GM21717 (cell line): ENCODE measurements at regions not wholly inside any gene's neighbourhood (a gene's known extent, or its start where the extent isn't known, plus 50 kb on each side); places are given as distances from the start of the nearest gene placed in this dataset.
A peak's percentile ranks its signal among the peaks of the same experiment; 100 is the strongest.

Source experiments
- ATAC-seq: cut with Tn5 transposase; IDR thresholded peaks from one replicate; pipeline ENCODE4 v1.9.1; 2021; ENCODE audit warnings: mild to moderate bottlenecking, moderate library complexity; ENCODE audit not compliant: unreplicated experiment

GRCh38 chr4:152037435-152037834 is 276.6 kb upstream of the GATB start:
- ATAC-seq, result no peak

GRCh38 chr4:152033621-152034020 is 272.8 kb upstream of the GATB start:
- ATAC-seq, result no peak

- no peak for ATAC-seq
Measured at GRCh38 chr4:152032722-152033131, 271.9 kb upstream of the GATB start.

DNA sequence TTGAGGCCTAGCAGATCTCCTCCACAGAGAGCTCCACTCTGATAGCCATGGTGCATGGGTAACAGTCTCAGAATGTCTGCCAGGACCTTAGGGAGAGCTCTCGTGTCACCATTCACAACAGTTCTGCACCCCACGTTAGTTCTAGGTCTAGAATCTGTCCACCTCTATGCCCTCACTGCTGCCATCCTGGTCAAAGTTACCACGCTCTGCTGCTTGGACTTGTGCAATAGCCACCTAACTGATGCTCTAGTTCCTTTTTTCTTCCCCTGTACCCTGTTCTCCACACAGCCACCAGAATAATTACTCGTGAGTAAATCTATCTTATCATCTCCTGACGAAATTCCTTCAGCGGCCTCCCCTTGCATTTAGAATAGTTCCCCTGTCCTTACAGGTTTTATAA is 268.8 kb upstream of the GATB start:
- no peak for ATAC-seq

DNA sequence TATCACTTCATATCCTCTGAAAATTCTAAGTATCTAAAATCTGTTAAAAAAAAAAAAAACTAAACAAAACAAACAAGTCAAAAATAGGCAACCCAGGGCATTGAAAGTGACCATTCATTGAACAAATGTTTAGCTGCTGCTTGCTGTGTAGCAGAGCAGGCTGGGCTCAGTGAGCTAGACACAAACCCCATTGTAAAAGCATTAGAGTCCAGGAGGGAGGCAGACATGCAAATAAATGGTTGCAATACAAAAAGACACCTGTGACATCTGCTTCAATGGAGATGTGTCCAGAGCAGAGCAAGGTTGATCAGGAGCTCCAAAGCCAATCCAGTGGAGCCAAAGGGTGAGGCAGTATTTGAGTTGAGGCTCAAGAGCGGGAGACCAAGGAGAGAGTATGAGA is 267.3 kb upstream of the GATB start:
- no peak for ATAC-seq

GRCh38 chr4:152024881-152025280 is 264.1 kb upstream of the GATB start:
- no peak for ATAC-seq

DNA sequence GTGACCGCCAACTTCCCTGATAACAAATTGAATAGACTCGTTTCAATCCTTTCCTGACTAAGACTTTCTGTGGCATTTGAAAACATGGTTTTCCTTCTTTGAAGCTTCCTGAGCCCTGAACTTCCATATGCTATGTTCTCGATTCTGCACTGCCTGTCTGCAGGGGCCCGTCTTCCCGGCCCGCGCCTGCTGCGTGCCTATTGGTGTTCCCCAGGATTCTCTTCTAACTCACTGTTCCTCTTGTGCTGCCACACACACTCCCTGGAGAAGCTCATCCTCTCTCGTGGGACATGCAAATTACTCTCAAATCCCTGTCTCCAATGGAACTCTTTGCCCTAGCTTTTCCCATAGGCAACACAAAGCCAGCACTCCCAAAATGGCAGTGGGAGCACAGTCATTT is 262.9 kb upstream of the GATB start:
- no peak for ATAC-seq

DNA sequence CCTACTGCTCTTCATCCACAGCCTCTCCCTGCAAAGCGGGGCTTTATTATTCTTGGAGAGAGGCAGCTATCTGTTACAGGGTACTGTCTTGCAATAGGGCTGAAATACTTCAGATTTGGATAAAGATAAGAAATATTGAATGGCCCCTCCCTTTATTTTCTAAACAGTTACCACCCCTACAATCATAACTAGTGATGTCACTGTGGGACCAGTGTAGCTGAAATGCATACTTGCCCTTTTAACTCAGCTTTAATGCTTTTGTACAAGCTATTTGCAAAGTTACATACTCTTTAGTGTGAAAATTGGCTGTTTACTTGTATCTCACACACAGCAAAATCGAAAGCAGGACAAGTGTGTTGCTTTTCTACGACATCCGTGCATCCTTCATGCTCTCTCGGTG is 261.7 kb upstream of the GATB start:
- no peak for ATAC-seq

DNA sequence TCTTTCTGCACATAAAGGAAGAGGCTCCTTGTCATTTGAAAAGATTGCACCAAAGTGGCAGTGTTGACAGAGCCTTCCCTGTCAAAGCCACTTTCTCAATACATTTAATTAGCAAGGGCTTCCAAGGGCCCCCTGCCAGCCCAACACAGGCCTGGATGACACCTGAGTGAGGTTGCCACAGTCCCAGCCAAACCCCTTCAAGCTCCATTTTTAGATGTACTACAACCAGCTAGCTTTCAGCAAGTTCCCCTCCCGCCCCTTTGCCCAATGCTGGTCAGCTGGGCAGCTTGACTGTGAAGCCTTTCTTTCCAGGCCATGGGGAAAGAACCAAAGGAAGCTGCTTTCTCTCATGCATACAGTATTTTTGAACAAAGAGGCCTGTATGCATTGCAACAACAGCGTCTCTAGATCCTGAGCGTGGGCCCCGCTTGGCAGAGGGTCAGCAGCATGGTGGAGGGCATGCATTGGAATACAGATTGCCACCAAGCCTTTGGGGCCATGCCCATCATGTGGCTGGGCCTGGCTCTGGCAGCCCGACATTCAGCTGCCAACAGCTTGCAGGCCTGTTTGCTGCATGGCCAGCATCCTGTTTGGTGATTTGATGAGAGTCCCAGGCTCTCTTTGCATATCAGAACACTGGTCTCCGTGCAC is 261.1 kb upstream of the GATB start:
- ATAC-seq, result no peak

- ATAC-seq, result no peak
Measured at GRCh38 chr4:152020073-152020472, 259.3 kb upstream of the GATB start.

- no peak for ATAC-seq
Measured at GRCh38 chr4:152016303-152016620, 255.5 kb upstream of the GATB start.

DNA sequence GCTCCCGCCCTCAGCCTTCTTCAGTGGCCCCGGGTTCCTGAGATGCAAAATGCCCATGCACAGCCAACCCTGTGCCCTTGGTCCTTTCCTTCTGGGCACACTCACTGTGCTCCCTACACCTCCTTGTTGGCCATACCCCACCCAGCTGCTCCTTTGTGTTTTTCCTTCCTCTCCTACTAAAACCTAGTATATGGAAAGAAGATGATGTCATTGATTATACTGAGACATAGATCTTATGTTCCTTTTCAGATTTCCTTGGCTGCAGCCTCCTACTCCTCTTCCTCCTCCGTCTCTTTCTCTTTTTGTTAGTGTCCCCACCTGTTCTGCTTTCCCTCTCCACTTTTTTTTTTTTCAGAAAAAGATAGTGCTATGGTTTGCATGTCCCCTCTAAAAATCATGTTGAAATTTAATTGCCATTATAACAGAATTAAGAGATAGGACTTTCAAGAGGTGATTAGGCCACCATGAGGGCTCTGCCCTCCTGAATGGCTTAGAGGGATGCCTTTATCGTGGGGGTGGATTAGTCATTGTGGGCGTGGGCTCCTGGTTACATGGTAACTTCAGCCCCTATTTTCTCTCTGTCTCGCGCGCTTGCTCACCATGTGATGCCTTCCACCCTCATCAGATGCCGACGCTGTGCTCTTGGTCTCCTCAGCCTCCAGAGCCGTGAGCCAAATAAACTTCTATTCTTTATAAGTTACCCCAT is 254.9 kb upstream of the GATB start:
- no peak for ATAC-seq

DNA sequence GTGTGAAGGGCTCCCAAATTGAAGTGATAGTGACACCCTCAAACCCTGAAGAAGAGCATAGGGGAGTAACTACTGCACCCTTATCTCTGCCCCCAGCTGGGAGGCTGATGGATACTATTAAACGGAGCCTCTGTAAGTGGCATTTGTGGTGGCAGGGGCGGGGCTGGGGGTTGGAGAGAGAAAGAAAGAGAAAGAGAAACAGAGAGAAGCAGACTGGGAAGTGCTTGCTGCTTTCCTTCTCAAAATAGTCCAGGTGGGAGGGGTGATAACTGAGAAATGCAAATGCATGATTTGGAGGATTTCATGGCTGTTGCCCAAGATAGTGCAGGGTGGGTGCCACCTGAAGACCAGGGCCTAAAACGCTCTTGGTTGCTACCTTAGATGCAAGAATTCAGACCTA is 253.5 kb upstream of the GATB start:
- ATAC-seq, result peak; percentile 91

DNA sequence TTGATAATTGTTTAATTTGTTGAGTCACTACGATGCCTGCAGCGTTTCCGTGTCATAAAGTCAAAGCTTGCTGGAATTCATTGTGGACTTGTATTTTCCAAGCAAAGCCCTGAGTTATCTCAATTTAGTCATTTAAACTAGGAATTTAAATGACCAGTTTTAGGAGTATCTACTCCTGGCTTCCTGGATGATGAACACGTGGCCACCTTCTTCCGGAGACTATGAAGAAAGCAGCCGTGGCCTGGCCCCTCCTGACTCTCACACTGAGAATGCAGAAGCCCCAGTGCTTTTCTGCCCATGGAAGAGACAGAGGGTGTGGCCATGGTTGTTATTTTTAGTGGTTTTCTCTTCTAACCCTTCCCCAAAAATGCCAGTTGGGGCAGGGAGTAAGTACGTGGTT is 250.7 kb upstream of the GATB start:
- no peak for ATAC-seq

DNA sequence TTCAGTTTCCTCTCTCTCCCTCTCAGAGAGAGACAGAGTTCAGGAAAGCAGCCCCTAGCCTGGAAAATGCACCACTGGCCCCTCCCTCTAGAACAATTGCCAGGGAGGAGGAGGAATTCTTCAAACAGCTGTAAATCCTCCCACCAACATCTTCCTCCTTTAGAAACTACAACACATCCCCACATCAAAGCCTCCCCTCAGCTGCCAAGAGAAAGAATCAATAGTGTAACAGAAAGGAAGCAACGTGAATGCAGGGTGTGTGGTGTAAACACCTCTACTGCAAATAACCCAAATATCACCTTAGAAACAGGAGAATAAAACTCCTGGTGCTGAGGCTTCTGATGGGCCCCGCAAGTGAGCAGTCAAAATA is 249.9 kb upstream of the GATB start:
- ATAC-seq, result no peak

DNA sequence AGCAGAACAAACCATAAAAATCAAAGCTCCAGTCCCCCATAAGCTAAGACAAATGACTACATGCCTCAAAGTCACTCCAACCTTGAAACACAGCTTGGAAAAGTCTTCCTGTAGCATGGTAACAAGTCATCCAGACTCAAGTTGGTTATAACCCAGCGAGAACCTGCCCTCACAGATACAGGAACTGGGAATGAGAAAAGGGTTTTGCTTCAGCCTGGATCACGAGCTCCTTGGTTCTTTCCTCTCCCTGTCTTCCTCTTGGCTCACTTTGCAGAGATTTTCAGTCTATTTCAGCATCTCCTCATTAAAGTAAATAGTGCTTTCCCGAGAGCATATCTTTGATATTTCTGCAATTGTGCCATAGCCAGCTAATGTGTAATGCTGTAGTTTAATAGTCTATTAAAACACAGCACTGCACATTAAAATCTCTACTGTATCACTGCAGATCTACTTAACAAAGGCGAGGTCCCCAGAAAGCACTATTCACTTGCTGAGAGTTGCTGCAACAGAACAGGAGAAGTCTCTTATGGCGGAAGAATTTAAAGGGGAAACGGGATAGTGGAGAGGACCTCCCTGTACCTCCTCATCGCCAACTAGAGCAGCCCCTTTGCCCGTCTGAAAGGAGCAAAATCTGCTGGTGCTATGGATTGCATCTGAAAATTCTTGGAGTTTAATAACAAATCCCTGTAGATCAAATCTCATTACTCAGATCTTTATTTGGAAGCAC is 249.3 kb upstream of the GATB start:
- no peak for ATAC-seq

DNA sequence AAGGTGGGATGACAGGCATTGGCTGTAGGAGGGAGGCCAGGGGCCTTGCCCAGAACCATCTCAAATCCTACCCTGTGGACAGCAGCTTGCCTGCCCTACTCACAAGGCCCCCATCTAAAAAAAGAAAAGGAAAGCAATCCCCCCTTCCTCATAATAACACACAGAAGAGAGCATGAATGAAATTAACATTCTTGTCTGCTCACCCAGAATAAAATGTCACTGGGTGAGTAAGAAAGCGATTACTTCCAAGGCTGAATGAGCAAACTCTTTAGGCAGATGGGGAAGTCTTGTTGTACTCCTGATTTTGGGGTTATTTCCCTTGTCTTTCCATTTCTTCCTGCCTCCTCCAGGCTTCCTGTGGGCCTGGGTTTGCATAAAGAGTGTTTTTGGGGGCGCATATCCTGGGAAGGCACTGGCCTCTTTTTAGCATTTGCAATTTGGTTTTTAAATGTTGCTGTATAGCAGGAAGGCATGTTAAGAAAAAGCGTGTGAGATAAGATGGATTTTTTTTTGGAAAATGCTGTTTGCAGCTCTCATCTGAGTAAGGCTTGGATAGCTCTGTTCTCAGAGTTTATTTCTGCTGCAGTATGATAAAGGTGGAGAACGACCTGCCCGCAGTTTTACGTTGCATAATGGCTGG is 248.3 kb upstream of the GATB start:
- no peak for ATAC-seq

- no peak for ATAC-seq
Measured at GRCh38 chr4:152007111-152007510, 246.3 kb upstream of the GATB start.

- no peak for ATAC-seq
Measured at GRCh38 chr4:152004801-152005200, 244.0 kb upstream of the GATB start.

- no peak for ATAC-seq
Measured at GRCh38 chr4:152000518-152000917, 239.7 kb upstream of the GATB start.

GRCh38 chr4:151998723-151999122 is 237.9 kb upstream of the GATB start:
- no peak for ATAC-seq

DNA sequence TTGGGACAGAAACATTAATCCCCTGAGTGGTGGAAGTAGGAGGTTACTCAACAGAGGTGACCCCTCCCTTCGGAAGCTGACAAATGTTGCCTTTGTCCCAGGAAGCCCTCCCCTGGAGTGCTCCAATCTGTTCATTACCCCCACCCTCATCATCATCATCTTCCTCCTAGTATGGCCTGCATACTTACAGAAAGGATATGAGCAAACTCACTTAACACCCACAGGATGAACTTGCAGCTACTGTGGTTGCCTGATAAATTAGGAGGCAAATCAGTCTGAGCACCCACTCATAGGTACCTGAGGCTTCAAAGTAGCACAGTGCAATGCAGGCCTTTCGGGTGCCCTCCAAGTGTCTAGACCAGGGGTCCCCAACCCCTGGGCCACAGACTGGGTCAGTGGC is 236.7 kb upstream of the GATB start:
- ATAC-seq, result no peak
